ENCODE measurements at regions not wholly inside any gene's neighbourhood (a gene's known extent, or its start where the extent isn't known, plus 50 kb on each side); places are given as distances from the start of the nearest gene placed in this dataset.

DNA sequence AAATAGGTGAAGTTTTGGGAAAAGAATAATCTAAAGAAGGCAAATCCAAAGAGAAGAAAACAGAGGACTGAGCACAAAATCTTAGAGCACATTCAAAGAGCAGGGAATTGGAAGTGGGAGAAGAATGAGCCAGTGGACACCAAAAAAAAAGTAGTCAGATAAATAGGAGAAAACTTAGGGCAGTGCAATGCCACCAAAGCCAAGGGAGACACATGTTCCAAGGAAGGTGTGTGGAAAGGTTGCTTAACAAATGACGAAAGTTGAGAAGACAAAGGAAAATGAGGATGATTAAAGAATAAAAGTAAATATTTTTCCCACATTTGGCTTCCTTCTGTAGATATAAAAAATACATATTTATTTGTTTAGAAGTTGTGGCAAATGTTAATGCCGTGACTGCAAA, 237.6 kb downstream of the TANC2 start:
- H4K20me1 ChIP-seq (ENCODE audit: control insufficient read depth, insufficient read depth, low read depth, low read length), result no peaks in the 10 kb centered on the region
- TF ChIP-seq EZH2phosphoT487 (IDR thresholded peaks at IDR 0.05; ENCODE audit: borderline replicate concordance, low read length), result no peak
- TF ChIP-seq, protein P1, sequence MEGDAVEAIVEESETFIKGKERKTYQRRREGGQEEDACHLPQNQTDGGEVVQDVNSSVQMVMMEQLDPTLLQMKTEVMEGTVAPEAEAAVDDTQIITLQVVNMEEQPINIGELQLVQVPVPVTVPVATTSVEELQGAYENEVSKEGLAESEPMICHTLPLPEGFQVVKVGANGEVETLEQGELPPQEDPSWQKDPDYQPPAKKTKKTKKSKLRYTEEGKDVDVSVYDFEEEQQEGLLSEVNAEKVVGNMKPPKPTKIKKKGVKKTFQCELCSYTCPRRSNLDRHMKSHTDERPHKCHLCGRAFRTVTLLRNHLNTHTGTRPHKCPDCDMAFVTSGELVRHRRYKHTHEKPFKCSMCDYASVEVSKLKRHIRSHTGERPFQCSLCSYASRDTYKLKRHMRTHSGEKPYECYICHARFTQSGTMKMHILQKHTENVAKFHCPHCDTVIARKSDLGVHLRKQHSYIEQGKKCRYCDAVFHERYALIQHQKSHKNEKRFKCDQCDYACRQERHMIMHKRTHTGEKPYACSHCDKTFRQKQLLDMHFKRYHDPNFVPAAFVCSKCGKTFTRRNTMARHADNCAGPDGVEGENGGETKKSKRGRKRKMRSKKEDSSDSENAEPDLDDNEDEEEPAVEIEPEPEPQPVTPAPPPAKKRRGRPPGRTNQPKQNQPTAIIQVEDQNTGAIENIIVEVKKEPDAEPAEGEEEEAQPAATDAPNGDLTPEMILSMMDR (IDR thresholded peaks at IDR 0.05; ENCODE audit: low read depth, low read length, poor library complexity, severe bottlenecking), result no peak
- H3K36me3 ChIP-seq (ENCODE audit: control insufficient read depth, low read length), result no peaks in the 10 kb centered on the region

DNA sequence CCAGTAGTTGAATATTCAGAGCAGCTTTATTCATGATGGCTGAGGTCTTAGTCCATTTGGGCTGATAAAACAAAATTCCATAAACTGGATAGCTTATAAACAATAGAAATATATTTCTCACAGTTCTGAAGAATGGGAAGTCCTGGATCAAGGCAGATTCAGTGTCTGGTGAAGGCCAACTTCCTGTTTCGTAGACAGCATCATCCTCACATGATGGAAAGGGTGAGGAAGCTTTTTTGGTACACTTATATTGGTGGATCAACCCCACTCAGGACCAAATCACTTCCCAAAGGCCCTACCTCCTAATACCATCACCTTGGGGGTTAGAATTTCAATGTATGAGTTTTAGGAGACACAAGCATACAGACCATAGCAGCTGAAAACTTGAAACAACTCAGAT, 224.2 kb downstream of the CYB561 start:
- no peak for TF ChIP-seq EZH2phosphoT487 (IDR thresholded peaks at IDR 0.05; ENCODE audit: borderline replicate concordance, low read length)
- TF ChIP-seq, protein P1 (IDR thresholded peaks at IDR 0.05; ENCODE audit: low read depth, low read length, poor library complexity, severe bottlenecking), result no peak
- no peaks in the 10 kb centered on the region for H3K4me1 ChIP-seq (ENCODE audit: control insufficient read depth, low read length)
- H4K20me1 ChIP-seq (ENCODE audit: control insufficient read depth, insufficient read depth, low read depth, low read length), result no peaks in the 10 kb centered on the region
- no peaks in the 10 kb centered on the region for H3K9me2 ChIP-seq (replicated peaks; ENCODE audit: control insufficient read depth, low read length)
- H3K4me2 ChIP-seq (ENCODE audit: low read length), result no peak overlapping the region
- no peaks in the 10 kb centered on the region for H3K79me2 ChIP-seq (ENCODE audit: control insufficient read depth, low read length)
- H3K27ac ChIP-seq (ENCODE audit: low read depth, low read length), result no peak overlapping the region
- H3F3A ChIP-seq (ENCODE audit: control insufficient read depth, insufficient read depth), result no peaks in the 10 kb centered on the region
- no peaks in the 10 kb centered on the region for H3K9me3 ChIP-seq (ENCODE audit: control insufficient read depth, insufficient read depth, low read length)
- H3K36me3 ChIP-seq (ENCODE audit: control insufficient read depth, low read length), result no peaks in the 10 kb centered on the region
- no peak overlapping the region for H3K4me3 ChIP-seq (ENCODE audit: low read length)
- H3K27me3 ChIP-seq (ENCODE audit: control insufficient read depth, low read length), result no peaks in the 10 kb centered on the region

More for the DNA sequence above, 237.6 kb downstream of the TANC2 start:
- Histone ChIP-seq H3K79me2 (ENCODE audit: control insufficient read depth, low read length) (no peaks in the 10 kb centered on the region), H3K27ac (ENCODE audit: low read depth, low read length) (no peak overlapping the region), H3F3A (ENCODE audit: control insufficient read depth, insufficient read depth) (no peaks in the 10 kb centered on the region), H3K4me2 (ENCODE audit: low read length) (no peak overlapping the region), H3K9me3 (ENCODE audit: control insufficient read depth, insufficient read depth, low read length) (no peaks in the 10 kb centered on the region), H3K4me3 (ENCODE audit: low read length) (no peak overlapping the region), H3K4me1 (ENCODE audit: control insufficient read depth, low read length) (no peaks in the 10 kb centered on the region), H3K27me3 (ENCODE audit: control insufficient read depth, low read length) (peaks cover 4% of the 10 kb centered on the region), H3K9me2 (replicated peaks; ENCODE audit: control insufficient read depth, low read length) (no peaks in the 10 kb centered on the region)

DNA sequence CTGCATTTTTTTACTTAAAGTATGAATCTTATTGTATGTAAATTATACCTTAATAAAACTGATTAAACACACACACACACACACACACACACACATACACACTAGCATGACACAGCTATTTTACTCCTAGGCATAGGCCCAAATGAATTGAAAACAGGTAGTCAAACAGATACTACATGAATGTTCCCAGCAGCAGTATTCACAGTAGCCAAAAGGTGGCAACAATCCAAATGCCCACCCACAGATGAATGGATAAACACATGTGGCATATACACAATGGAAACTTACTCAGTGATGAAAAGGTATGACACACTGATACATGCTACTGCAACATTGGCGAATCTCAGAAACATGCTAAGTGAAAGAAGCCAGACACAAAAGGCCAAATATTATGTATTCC, 223.5 kb downstream of the CYB561 start:
- no peaks in the 10 kb centered on the region for H3F3A ChIP-seq (ENCODE audit: control insufficient read depth, insufficient read depth)
- no peaks in the 10 kb centered on the region for H3K9me3 ChIP-seq (ENCODE audit: control insufficient read depth, insufficient read depth, low read length)
- H3K79me2 ChIP-seq (ENCODE audit: control insufficient read depth, low read length), result no peaks in the 10 kb centered on the region
- no peaks in the 10 kb centered on the region for H3K9me2 ChIP-seq (replicated peaks; ENCODE audit: control insufficient read depth, low read length)
- TF ChIP-seq, protein P1 (IDR thresholded peaks at IDR 0.05; ENCODE audit: low read depth, low read length, poor library complexity, severe bottlenecking), result no peak
- TF ChIP-seq EZH2phosphoT487 (IDR thresholded peaks at IDR 0.05; ENCODE audit: borderline replicate concordance, low read length), result no peak
- no peaks in the 10 kb centered on the region for H3K4me1 ChIP-seq (ENCODE audit: control insufficient read depth, low read length)
- no peak overlapping the region for H3K4me2 ChIP-seq (ENCODE audit: low read length)
- H3K27me3 ChIP-seq (ENCODE audit: control insufficient read depth, low read length), result no peaks in the 10 kb centered on the region
- no peak overlapping the region for H3K4me3 ChIP-seq (ENCODE audit: low read length)
- no peaks in the 10 kb centered on the region for H4K20me1 ChIP-seq (ENCODE audit: control insufficient read depth, insufficient read depth, low read depth, low read length)
- H3K27ac ChIP-seq (ENCODE audit: low read depth, low read length), result no peak overlapping the region
- H3K36me3 ChIP-seq (ENCODE audit: control insufficient read depth, low read length), result no peaks in the 10 kb centered on the region
